Endothelial cell of umbilical vein (primary cell): ENCODE measurements at regions not wholly inside any gene's neighbourhood (a gene's known extent, or its start where the extent isn't known, plus 50 kb on each side); places are given as distances from the start of the nearest gene placed in this dataset.

Source experiments
- BruUV-seq: library from RNA; stranded (reverse); fragments of 400-500 nt; replicated peaks from 2 replicates; lab custom pipeline; 2021; lab: Mats Ljungman, UMichigan
- CTCF ChIA-PET: fragments of 300-600, 350-600 bp; sonication (Branson Sonifier 250); formaldehyde crosslinking; loops from one replicate; lab custom pipeline; 2021; ENCODE audit warnings: antibody characterized with exemption, inconsistent platforms; lab: Charles Lee
- POLR2A ChIA-PET: fragments of 300-600, 350-600 bp; sonication (Branson Sonifier 250); formaldehyde crosslinking; loops from one replicate; lab custom pipeline; 2021; ENCODE audit warnings: antibody characterized with exemption, inconsistent platforms; lab: Charles Lee
- DNase-seq: peaks from one replicate; pipeline ENCODE4 v3.0.0-alpha.2; 2011; ENCODE audit warnings: low read depth, low spot score
- FAIRE-seq: peaks from 2 replicates; lab custom pipeline; 2011; peaks lifted over from hg19 to GRCh38; lab: Jason Lieb, UNC
- H2AFZ ChIP-seq: 2 replicates; pipeline ENCODE4 v1.6.0; 2012; ENCODE audit warnings: low read depth, low read length, control low read depth, inconsistent platforms
- H3K27ac ChIP-seq: 2 replicates; pipeline ENCODE4 v1.5.1; 2011; ENCODE audit warnings: low read depth, mild to moderate bottlenecking, control low read depth, low read length, moderate library complexity; ENCODE audit not compliant: insufficient read depth
- H3K27me3 ChIP-seq, 2 experiments: 2 replicates each; pipeline versions ENCODE4 v1.6.0 to v1.6.1; 2011; ENCODE audit warnings: low read length in 2 of 2, mixed read lengths in 1 of 2; ENCODE audit not compliant: control insufficient read depth in 2 of 2, insufficient read depth in 2 of 2
- H3K36me3 ChIP-seq, 2 experiments: 2 replicates in 1 of 2; 3 replicates in 1 of 2; pipeline ENCODE4 v1.5.1; 2011; ENCODE audit warnings: low read length in 2 of 2, mild to moderate bottlenecking in 1 of 2, moderate library complexity in 1 of 2; ENCODE audit not compliant: control insufficient read depth in 2 of 2, insufficient read depth in 2 of 2; ENCODE audit errors: extremely low read depth in 1 of 2
- H3K4me1 ChIP-seq: 3 replicates; pipeline ENCODE4 v1.5.1; 2011; ENCODE audit warnings: mild to moderate bottlenecking, low read length; ENCODE audit not compliant: control insufficient read depth, insufficient read depth; ENCODE audit errors: extremely low read depth
- H3K4me2 ChIP-seq: 2 replicates; pipeline ENCODE4 v1.6.1; 2011; ENCODE audit warnings: low read length, control low read depth, mixed read lengths; ENCODE audit not compliant: insufficient read depth
- H3K4me3 ChIP-seq, 3 experiments: fragments of 200-600 bp in 1 of 3; sonication (generic), shearing (Covaris generic) in 1 of 3; replicated peaks in 1 of 3; 2 replicates each; pipeline ENCODE4 v1.5.1; 2011 to 2016; ENCODE audit warnings: control low read depth in 3 of 3, low read length in 3 of 3, mild to moderate bottlenecking in 2 of 3, inconsistent platforms in 1 of 3, low read depth in 1 of 3, moderate library complexity in 1 of 3; ENCODE audit not compliant: insufficient read depth in 1 of 3
- H3K79me2 ChIP-seq: 2 replicates; pipeline ENCODE4 v1.6.0; 2012; ENCODE audit warnings: low read length, inconsistent platforms; ENCODE audit not compliant: control insufficient read depth, insufficient read depth
- H3K9ac ChIP-seq: replicated peaks from 2 replicates; pipeline ENCODE3; 2011; ENCODE audit warnings: low read length, control low read depth; ENCODE audit not compliant: insufficient read depth; ENCODE audit errors: extremely low read depth
- H3K9me1 ChIP-seq: replicated peaks from 3 replicates; pipeline ENCODE4 v1.6.0; 2011; ENCODE audit warnings: mild to moderate bottlenecking, low read length; ENCODE audit not compliant: control insufficient read depth, insufficient read depth; ENCODE audit errors: extremely low read depth
- H3K9me3 ChIP-seq: replicated peaks from 2 replicates; pipeline ENCODE4 v1.5.1; 2012; ENCODE audit warnings: low read length, inconsistent platforms; ENCODE audit not compliant: control insufficient read depth, insufficient read depth
- H4K20me1 ChIP-seq: replicated peaks from 2 replicates; pipeline ENCODE3; 2011; ENCODE audit warnings: mild to moderate bottlenecking, low read length; ENCODE audit not compliant: control insufficient read depth, insufficient read depth; ENCODE audit errors: extremely low read depth
- CTCF ChIP-seq, 2 donors: IDR thresholded peaks; 1 replicate in 1 of 2; 2 replicates in 1 of 2; pipeline ENCODE4 v1.5.1; 2011; ENCODE audit warnings: low read length in 2 of 2, mild to moderate bottlenecking in 2 of 2, moderate library complexity in 2 of 2, control low read depth in 1 of 2, inconsistent platforms in 1 of 2, low read depth in 1 of 2; ENCODE audit not compliant: insufficient read depth in 1 of 2; ENCODE audit errors: extremely low read depth in 1 of 2
- EZH2 ChIP-seq: IDR thresholded peaks from 2 replicates; pipeline ENCODE4 v1.6.1; 2012; ENCODE audit warnings: borderline replicate concordance, low read depth, mild to moderate bottlenecking, moderate library complexity, low read length, inconsistent platforms; ENCODE audit not compliant: severe bottlenecking
- FOS ChIP-seq: IDR thresholded peaks from 2 replicates; pipeline ENCODE4 v1.6.1; 2011; ENCODE audit warnings: mild to moderate bottlenecking, low read length, moderate library complexity, borderline replicate concordance; ENCODE audit not compliant: insufficient read depth
- GATA2 ChIP-seq: IDR thresholded peaks from 2 replicates; pipeline ENCODE4 v1.7.0; 2011; ENCODE audit warnings: low read depth, mild to moderate bottlenecking, moderate library complexity, mixed read lengths, low read length; ENCODE audit not compliant: insufficient read length, insufficient read depth
- JUN ChIP-seq: IDR thresholded peaks from 2 replicates; pipeline ENCODE4 v1.6.1; 2011; ENCODE audit warnings: borderline replicate concordance, low read depth; ENCODE audit not compliant: insufficient read length, insufficient read depth
- MAX ChIP-seq: IDR thresholded peaks from 2 replicates; pipeline ENCODE4 v1.6.1; 2011; ENCODE audit not compliant: insufficient read depth, insufficient read length
- MYC ChIP-seq: IDR thresholded peaks from one replicate; pipeline ENCODE4 v1.6.1; 2011; ENCODE audit warnings: mild to moderate bottlenecking, low read depth, low read length
- POLR2A ChIP-seq: IDR thresholded peaks from 2 replicates; pipeline ENCODE4 v1.6.1; 2012; ENCODE audit warnings: low read depth, mild to moderate bottlenecking, control low read depth, low read length
- POLR2AphosphoS5 ChIP-seq: IDR thresholded peaks from 2 replicates; pipeline ENCODE4 v1.6.1; 2012; ENCODE audit warnings: low read depth, mild to moderate bottlenecking, control low read depth, low read length, moderate library complexity; ENCODE audit not compliant: insufficient read depth
- dilution Hi-C: fragments of 300-500 bp; cut with MboI; formaldehyde crosslinking; loops from one replicate; pipeline ENCODE4 v1.15.0; 2019; ENCODE audit warnings: low sequenced_read_pairs; ENCODE audit not compliant: extremely low pct_ligation_motif_present
- intact Hi-C: fragments of 100-400 bp; cut with micrococcal nuclease; formaldehyde crosslinking; loops from one replicate; pipeline ENCODE4 v1.10.0; 2022

GRCh38 chr20:52806918-52807317 lies 165.2 kb upstream of the TSHZ2 start:
- dilution Hi-C loops = no loop called here
- H3K9me1 ChIP-seq = no peaks in the 10 kb centered on the region

More at GRCh38 chr20:52806918-52807317, 165.2 kb upstream of the TSHZ2 start:
- no peaks in the 10 kb centered on the region for H3K9me3 ChIP-seq
- no peaks in the 10 kb centered on the region for H3K4me1 ChIP-seq
- H3K79me2 ChIP-seq = no peaks in the 10 kb centered on the region
- H3K27me3 ChIP-seq = no peaks in the 10 kb centered on the region
- H3K9ac ChIP-seq = no peak overlapping the region
- intact Hi-C loops = no loop called here
- no peak overlapping the region for H3K27ac ChIP-seq
- no peak overlapping the region for H3K4me2 ChIP-seq
- no peak overlapping the region for H3K4me3 ChIP-seq
- DNase-seq (no peak), FAIRE-seq (no peak)
- CTCF ChIA-PET = no interaction called here
- no peak overlapping the region for H2AFZ ChIP-seq
- no peak for TF ChIP-seq MYC
- no peak for TF ChIP-seq CTCF (IDR thresholded peaks at IDR 0.05; ENCODE audit: extremely low read depth in 1 of 2, insufficient read depth in 1 of 2, low read depth in 1 of 2, low read length in 2 of 2)
- no peak for TF ChIP-seq GATA2
- no peak for TF ChIP-seq JUN
- TF ChIP-seq FOS = no peak
- TF ChIP-seq POLR2AphosphoS5 = no peak
- no peak for TF ChIP-seq MAX
- TF ChIP-seq EZH2 = no peak
- no peak for TF ChIP-seq POLR2A
- no peaks in the 10 kb centered on the region for H3K36me3 ChIP-seq
- POLR2A ChIA-PET = no interaction called here
- no peaks in the 10 kb centered on the region for H4K20me1 ChIP-seq
- BruUV-seq = no TSS peak
